HepG2 (cell line): ENCODE measurements at regions not wholly inside any gene's neighbourhood (a gene's known extent, or its start where the extent isn't known, plus 50 kb on each side); places are given as distances from the start of the nearest gene placed in this dataset.

Source experiments
- ATAC-seq: fragments of 200-7000 bp; cut with Tn5 transposase; 3 replicates; pipeline ENCODE4 v1.9.1; 2020; ENCODE audit warnings: mild to moderate bottlenecking, moderate library complexity
- BruUV-seq: library from RNA; stranded (reverse); fragments of 400-500 nt; replicated peaks from 2 replicates; lab custom pipeline; 2021; lab: Mats Ljungman, UMichigan
- CTCF ChIA-PET: fragments of 300-600 bp; formaldehyde crosslinking; extraction: SDS; loops from one replicate; lab custom pipeline; 2021; ENCODE audit warnings: low total read pairs, inconsistent platforms, low intra/inter-chr PET ratio; lab: Yijun Ruan, JAX
- POLR2A ChIA-PET: fragments of 350-600 bp; sonication (Branson Sonifier 250); formaldehyde crosslinking; loops from one replicate; lab custom pipeline; 2020; ENCODE audit warnings: antibody characterized with exemption, inconsistent platforms; lab: Yijun Ruan, JAX
- DNase-seq: peaks from one replicate; pipeline ENCODE4 v3.0.0-alpha.2; 2015; ENCODE audit warnings: low spot score
- FAIRE-seq: peaks from 3 replicates; lab custom pipeline; 2011; peaks lifted over from hg19 to GRCh38; lab: Jason Lieb, UNC
- H2AFZ ChIP-seq: one replicate; pipeline ENCODE4 v1.6.1; 2011; ENCODE audit warnings: low read length, inconsistent platforms
- H3K27ac ChIP-seq: fragments of 300-600 bp; 3 replicates; pipeline ENCODE4 v1.8.0; 2011; ENCODE audit warnings: mixed run types, mild to moderate bottlenecking, mixed read lengths, low read length, inconsistent platforms; ENCODE audit not compliant: insufficient read depth; ENCODE audit errors: extremely low read length
- H3K27me3 ChIP-seq, 2 experiments: fragments of 200-600 bp in 1 of 2; 2 replicates in 1 of 2; 3 replicates in 1 of 2; pipeline versions ENCODE4 v1.6.0 to v1.8.0; 2011; ENCODE audit warnings: low read length in 2 of 2, mild to moderate bottlenecking in 2 of 2, moderate library complexity in 2 of 2, inconsistent platforms in 1 of 2; ENCODE audit not compliant: insufficient read depth in 2 of 2, control insufficient read depth in 1 of 2
- H3K36me3 ChIP-seq, 2 experiments: fragments of 200-600 bp in 1 of 2; replicated peaks in 1 of 2; 2 replicates in 1 of 2; 3 replicates in 1 of 2; pipeline versions ENCODE4 v1.5.1 to v1.8.0; 2011; ENCODE audit warnings: low read length in 2 of 2, inconsistent platforms in 1 of 2; ENCODE audit not compliant: insufficient read depth in 2 of 2, control insufficient read depth in 1 of 2
- H3K4me1 ChIP-seq: 2 replicates; pipeline ENCODE4 v1.5.1; 2012; ENCODE audit warnings: low read length, inconsistent platforms; ENCODE audit not compliant: insufficient read depth
- H3K4me2 ChIP-seq: 2 replicates; pipeline ENCODE4 v1.6.0; 2011; ENCODE audit warnings: low read depth, low read length, inconsistent platforms
- H3K4me3 ChIP-seq, 3 experiments: fragments of 200-600 bp in 1 of 3; sonication (generic), shearing (Covaris generic) in 1 of 3; replicated peaks in 1 of 3; 2 replicates each; pipeline ENCODE4 v1.5.1; 2011 to 2016; ENCODE audit warnings: low read length in 3 of 3, inconsistent platforms in 2 of 3, low read depth in 2 of 3, mild to moderate bottlenecking in 2 of 3, control low read depth in 1 of 3, mixed read lengths in 1 of 3; ENCODE audit not compliant: insufficient read depth in 1 of 3
- H3K79me2 ChIP-seq: one replicate; pipeline ENCODE4 v1.6.1; 2011; ENCODE audit warnings: low read length, inconsistent platforms; ENCODE audit not compliant: insufficient read depth
- H3K9ac ChIP-seq: 2 replicates; pipeline ENCODE4 v1.6.0; 2011; ENCODE audit warnings: mild to moderate bottlenecking, low read depth, low read length, inconsistent platforms; ENCODE audit not compliant: insufficient read depth
- H3K9me3 ChIP-seq: 2 replicates; pipeline ENCODE4 v1.5.1; 2012; ENCODE audit warnings: mild to moderate bottlenecking, low read length
- H4K20me1 ChIP-seq: 2 replicates; pipeline ENCODE4 v1.6.0; 2011; ENCODE audit warnings: inconsistent platforms, mild to moderate bottlenecking, low read length, moderate library complexity; ENCODE audit not compliant: insufficient read depth
- ARID3A ChIP-seq: IDR thresholded peaks from 2 replicates; pipeline ENCODE4 v1.6.1; 2012; ENCODE audit warnings: low read depth, low read length, improper control_type of control experiment
- ATF2 ChIP-seq: sonication (generic); formaldehyde crosslinking; IDR thresholded peaks from 2 replicates; pipeline ENCODE4 v1.4.0; 2020; ENCODE audit warnings: missing genetic modification reagents
- BCL6 ChIP-seq: IDR thresholded peaks from 2 replicates; pipeline ENCODE4 v1.6.1; 2016; ENCODE audit warnings: missing genetic modification reagents, missing compliant biosample characterization
- FOXA3 ChIP-seq: IDR thresholded peaks from 2 replicates; pipeline ENCODE4 v1.6.1; 2016; ENCODE audit warnings: missing genetic modification reagents, missing compliant biosample characterization
- HDAC6 ChIP-seq: fragments of 200-600 bp; sonication (generic); IDR thresholded peaks from 2 replicates; pipeline ENCODE4 v1.7.0; 2017; ENCODE audit warnings: mild to moderate bottlenecking, antibody characterized with exemption, low read length, low read depth
- KDM3A ChIP-seq: IDR thresholded peaks from 2 replicates; pipeline ENCODE4 v1.6.1; 2018; ENCODE audit warnings: low read depth, missing compliant biosample characterization
- MLXIP ChIP-seq: sonication (generic); formaldehyde crosslinking; IDR thresholded peaks from 2 replicates; pipeline ENCODE4 v1.9.0; 2021; ENCODE audit warnings: missing genetic modification reagents, borderline replicate concordance
- MNT ChIP-seq: fragments of 450-650 bp; IDR thresholded peaks from 2 replicates; pipeline ENCODE4 v1.6.1; 2016
- NAIF1 ChIP-seq: sonication (generic); formaldehyde crosslinking; IDR thresholded peaks from 2 replicates; pipeline ENCODE4 v1.5.0; 2020; ENCODE audit warnings: mild to moderate bottlenecking, missing genetic modification reagents, borderline replicate concordance
- TCF7 ChIP-seq: sonication (generic); IDR thresholded peaks from 2 replicates; pipeline ENCODE4 v1.6.1; 2016; ENCODE audit warnings: antibody characterized with exemption, low read depth
- ZNF180 ChIP-seq: sonication (generic); formaldehyde crosslinking; IDR thresholded peaks from 2 replicates; pipeline ENCODE4 v1.4.0; 2020; ENCODE audit warnings: low read depth, missing genetic modification reagents, borderline replicate concordance
- ZNF329 ChIP-seq: sonication (generic); formaldehyde crosslinking; IDR thresholded peaks from 2 replicates; pipeline ENCODE4 v1.9.0; 2021; ENCODE audit warnings: low read depth, mild to moderate bottlenecking, missing genetic modification reagents
- ZNF800 ChIP-seq: sonication (generic); formaldehyde crosslinking; IDR thresholded peaks from 2 replicates; pipeline ENCODE4 v1.4.0; 2020; ENCODE audit warnings: missing genetic modification reagents
- WGBS: methylation state at CpG from one replicate; pipeline ENCODE4 v1.1.6; 2017; ENCODE audit warnings: low lambda C conversion rate; 5-methylcytosine and 5-hydroxymethylcytosine counted together
- in situ Hi-C: cut with HindIII; loops from 2 replicates; pipeline ENCODE4 v1.10.0; 2017; ENCODE audit warnings: low pct_unique_long_range_greater_than_20kb; ENCODE audit not compliant: extremely low pct_ligation_motif_present
- intact Hi-C: fragments of 100-400 bp; cut with micrococcal nuclease; formaldehyde crosslinking; loops from one replicate; pipeline ENCODE4 v1.10.0; 2022; ENCODE audit not compliant: unreplicated experiment

GRCh38 chr16:79751471-79752184 is 151.1 kb upstream of the MAF start:
- no peak for FAIRE-seq

More at GRCh38 chr16:79751471-79752184, 151.1 kb upstream of the MAF start:
- no peak overlapping the region for H2AFZ ChIP-seq
- H3K9me3 ChIP-seq: peaks cover 46% of the 10 kb centered on the region
- H3K27ac ChIP-seq: no peak overlapping the region
- in situ Hi-C loops (no loop called here), intact Hi-C loops (no loop called here)
- ATAC-seq (no peak), DNase-seq (no peak)
- no peaks in the 10 kb centered on the region for H3K79me2 ChIP-seq
- no peaks in the 10 kb centered on the region for H3K27me3 ChIP-seq
- no peaks in the 10 kb centered on the region for H3K36me3 ChIP-seq
- no peak overlapping the region for H3K9ac ChIP-seq
- H4K20me1 ChIP-seq: no peaks in the 10 kb centered on the region
- 87% methylated on average over 4 of the region's 4 CpGs for WGBS
- CTCF ChIA-PET: no interaction called here
- POLR2A ChIA-PET: no interaction called here
- H3K4me1 ChIP-seq: no peaks in the 10 kb centered on the region
- no TSS peak for BruUV-seq
- no peak overlapping the region for H3K4me2 ChIP-seq
- TF ChIP-seq HDAC6: no peak
- TF ChIP-seq TCF7: no peak
- no peak for TF ChIP-seq MNT
- TF ChIP-seq KDM3A (CRISPR knock-in tag): no peak
- TF ChIP-seq FOXA3 (CRISPR knock-in tag): no peak
- no peak for TF ChIP-seq BCL6 (CRISPR knock-in tag)
- TF ChIP-seq ZNF180 (CRISPR knock-in tag): no peak
- no peak for TF ChIP-seq ZNF329 (CRISPR knock-in tag)
- no peak for TF ChIP-seq ZNF800
- no peak for TF ChIP-seq ARID3A
- no peak for TF ChIP-seq ATF2 (CRISPR knock-in tag)
- no peak for TF ChIP-seq NAIF1 (CRISPR knock-in tag)
- TF ChIP-seq MLXIP (CRISPR knock-in tag): no peak
- no peak overlapping the region for H3K4me3 ChIP-seq
